HG02642 (cell line): ENCODE measurements at regions not wholly inside any gene's neighbourhood (a gene's known extent, or its start where the extent isn't known, plus 50 kb on each side); places are given as distances from the start of the nearest gene placed in this dataset.

Experiments
- ATAC-seq: cut with Tn5 transposase; IDR thresholded peaks from one replicate; pipeline ENCODE4 v1.9.1; 2021; ENCODE audit warnings: mild to moderate bottlenecking; ENCODE audit not compliant: unreplicated experiment, poor library complexity

DNA sequence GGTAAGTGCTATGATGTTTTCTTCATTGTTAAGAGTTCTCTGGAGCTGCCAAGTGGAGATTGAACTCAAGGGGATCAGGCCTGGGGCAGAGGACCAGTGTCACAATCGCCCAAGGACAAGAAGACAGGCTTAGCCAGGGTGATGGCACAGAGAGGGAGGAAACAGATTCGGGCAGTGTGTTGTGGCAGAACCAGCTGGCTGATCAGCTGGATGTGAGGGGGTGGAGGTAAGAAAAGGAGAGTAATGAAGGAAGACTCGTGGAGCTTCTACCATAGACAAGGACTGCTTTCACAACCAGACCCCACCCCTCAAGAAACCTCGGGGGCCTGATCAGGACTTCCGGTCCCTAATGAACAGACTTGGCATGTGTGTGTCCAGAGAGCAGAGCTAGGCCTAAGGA, 60.9 kb upstream of the LINGO1 start:
- ATAC-seq: no peak

DNA sequence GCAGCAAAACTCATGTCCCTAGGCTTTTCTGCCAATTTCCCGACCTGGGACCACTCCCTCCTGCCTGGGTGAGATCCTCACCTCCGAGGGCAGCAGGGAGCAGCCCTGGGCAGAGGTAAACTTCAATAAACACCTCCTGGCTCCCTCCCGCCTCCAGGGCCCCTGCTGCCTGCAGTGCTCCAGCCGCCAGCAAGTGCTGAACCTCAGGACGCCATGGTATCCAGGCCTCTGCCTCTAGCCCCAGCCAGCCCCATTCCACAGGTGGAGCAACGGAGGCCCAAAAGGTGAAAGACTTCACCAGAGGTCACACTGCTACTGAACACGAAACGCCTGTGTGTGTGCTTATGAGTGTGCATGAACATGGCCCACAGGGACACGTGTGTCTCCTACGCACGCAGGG, 59.9 kb upstream of the LINGO1 start:
- ATAC-seq: no peak

DNA sequence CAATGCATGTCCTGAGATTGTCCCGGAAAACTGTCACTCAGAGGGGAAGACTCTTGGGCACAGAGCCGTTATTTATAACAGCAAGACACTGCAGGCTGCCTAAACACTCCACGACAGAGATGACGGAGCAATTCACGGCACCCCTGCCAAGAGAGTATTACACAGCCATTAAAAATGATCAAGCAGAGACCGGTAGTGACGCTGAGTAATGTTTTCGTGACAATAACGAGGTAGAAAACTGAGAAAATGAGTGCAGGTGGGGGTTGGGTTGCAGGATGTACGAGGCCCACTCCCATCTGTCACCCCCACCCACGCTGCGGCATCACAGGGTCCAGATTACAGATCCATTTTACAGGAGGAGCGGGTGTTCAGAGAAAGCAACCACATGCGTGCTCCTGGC, 58.9 kb upstream of the LINGO1 start:
- ATAC-seq: no peak

DNA sequence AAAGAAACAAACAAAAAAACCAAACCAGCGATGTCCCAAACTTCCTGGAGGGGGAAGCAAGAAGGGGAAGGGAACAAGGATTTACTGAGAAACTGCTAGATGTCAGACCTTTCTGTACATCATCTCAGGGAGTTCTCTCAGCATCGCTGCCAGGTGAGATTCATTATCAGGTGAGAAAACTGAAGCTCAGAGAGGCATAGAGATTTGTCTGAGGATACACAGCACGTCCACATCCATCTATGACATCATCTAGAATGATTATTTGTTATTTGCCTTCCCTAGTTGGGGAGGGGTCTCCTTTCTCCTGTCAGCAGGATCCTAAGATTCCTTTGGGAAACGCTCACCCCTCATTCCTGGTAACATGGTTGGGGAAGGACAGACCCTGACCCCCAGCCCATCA, 57.1 kb upstream of the LINGO1 start:
- ATAC-seq: no peak

DNA sequence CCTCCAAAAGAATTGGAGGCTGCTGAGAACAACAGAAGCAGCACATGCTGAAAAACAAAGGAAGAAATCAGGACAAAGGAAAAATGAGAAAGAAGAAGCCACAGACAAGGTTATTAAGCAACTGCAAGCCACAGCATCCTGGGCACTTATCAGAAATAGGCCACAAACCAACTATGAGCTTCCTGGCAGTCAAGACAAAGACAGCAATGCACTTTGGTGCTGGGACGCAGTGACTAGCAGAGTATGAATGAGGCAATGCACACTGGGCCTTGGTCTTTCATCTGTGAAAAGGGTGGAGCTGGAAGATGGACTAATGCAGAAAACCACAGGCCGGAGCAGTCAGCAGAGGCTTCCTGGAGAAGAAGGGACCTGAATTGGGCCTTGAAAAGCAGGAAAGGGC, 56.0 kb upstream of the LINGO1 start:
- ATAC-seq: no peak

DNA sequence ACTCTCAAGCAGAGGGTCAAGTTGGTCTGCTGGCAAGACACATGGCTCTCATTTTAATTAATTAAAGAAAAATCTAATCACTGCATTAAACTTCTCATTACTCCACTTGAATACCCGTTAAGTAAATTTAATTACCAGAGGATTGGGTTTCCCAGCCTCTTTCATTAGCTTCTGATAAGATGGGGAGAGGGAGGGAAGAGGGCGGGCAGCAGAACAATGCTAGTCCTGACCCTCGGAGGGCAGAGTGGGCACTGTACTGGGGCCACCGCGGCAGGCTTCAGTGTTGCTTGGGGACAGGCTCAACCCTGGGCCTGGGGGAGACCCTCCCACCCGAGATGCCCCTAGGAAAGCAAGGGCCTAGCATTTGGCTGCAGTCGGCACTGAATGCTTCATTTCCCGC, 55.6 kb upstream of the LINGO1 start:
- no peak for ATAC-seq

DNA sequence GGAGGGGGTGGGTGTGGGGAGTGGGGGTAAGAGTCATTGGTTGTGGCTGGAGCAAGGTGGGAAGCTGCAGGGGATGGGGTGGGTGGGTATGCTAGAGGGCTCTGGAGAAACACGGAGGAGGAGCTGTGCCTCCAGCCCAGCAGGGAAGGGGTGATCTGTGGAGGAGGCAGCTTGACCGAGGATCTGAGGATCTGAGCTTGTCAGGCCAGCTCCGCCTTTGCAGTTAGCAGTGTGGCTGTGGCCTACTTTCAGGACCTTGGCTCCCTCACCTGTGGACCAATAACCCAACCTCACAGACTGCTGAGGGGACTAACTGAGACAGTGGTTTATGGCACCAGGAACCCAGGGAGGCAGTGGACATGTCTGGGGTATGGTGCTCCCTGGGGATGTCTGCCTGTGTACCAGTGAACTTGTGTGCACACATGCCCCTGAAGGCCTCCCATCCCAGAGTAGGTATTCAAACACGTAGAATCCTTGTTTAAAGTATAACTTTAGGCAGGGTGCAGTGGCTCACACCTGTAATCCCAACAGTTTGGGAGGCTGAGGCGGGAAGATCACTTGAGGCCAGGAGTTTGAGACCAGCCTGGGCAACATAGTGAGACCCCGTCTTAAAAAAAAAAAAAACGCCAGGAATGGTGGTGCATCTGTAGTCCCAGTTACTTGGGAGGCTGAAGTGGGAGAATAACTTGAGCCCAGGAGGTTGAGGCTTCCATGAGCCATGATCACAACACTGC, 52.5 kb upstream of the LINGO1 start:
- ATAC-seq: no peak

DNA sequence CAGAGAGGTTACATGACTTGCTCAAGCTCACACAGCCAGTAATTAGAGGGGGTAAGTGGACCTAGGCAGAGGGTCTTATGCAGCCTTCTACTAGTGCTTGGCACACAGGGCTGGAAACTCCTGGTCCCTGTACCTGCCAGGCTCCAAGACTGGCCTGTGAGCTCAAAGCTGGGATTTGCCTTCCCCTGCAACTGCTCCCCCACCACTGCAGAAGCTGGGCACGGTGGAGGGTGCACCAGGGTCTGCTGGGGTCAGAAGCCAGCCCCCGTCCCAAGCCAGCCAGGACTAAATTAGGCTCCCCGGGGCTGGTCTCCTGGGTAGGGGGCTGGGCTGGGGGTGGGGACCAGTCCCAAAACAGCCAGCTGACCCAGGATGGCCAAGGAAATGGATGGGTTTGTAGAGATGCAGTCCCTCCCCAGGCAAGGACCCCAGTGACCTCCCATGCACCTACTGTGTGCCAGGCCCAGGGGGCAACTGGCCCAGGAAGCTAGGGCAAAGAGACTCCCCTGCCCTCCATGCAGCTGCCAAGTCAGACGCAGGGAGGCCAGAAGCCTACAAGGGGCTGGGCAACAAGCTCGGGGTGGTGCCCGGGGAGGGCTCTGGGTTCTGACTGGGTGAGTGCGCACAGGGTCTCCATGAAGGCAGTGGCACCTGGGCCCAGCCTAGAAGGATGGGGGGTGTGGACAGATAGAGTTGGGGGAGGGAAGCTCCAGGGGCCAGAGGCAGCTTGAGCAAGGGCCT, 51.8 kb upstream of the LINGO1 start:
- ATAC-seq: no peak

DNA sequence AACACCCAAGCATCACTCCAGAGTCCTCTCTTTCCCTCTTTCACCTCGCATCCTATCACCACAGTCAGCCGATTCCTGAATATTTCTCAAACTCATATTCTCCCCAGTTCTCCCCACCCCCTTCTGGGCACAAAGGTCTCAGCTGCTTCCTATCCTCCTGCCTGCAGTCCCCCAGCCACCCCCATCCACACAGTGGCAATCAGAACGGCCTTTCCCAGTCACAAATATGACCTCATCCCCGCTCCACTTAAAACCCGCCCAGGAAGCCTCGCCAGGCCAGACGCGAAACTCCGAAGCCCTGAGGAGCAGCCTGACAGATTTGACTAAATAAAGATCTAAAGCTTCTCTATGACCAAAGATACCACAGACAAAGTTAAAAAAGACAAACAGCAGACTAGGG, 49.9 kb upstream of the LINGO1 start:
- no peak for ATAC-seq
